Retinal pigment epithelial cell (primary cell): ENCODE measurements at regions not wholly inside any gene's neighbourhood (a gene's known extent, or its start where the extent isn't known, plus 50 kb on each side); places are given as distances from the start of the nearest gene placed in this dataset.

Experiments
- DNase-seq: peaks from one replicate; pipeline ENCODE4 v3.0.0-alpha.2; 2010; ENCODE audit warnings: low read depth
- H3K4me3 ChIP-seq: 2 replicates; pipeline ENCODE4 v1.5.1; 2011; ENCODE audit warnings: mild to moderate bottlenecking, low read length, control low read depth, moderate library complexity
- TF ChIP-seq, protein P1 (sequence below): conservative IDR thresholded peaks from 2 replicates; pipeline ENCODE4 v1.5.1; 2011; ENCODE audit warnings: low read depth, low read length, control low read depth, inconsistent platforms

DNA sequence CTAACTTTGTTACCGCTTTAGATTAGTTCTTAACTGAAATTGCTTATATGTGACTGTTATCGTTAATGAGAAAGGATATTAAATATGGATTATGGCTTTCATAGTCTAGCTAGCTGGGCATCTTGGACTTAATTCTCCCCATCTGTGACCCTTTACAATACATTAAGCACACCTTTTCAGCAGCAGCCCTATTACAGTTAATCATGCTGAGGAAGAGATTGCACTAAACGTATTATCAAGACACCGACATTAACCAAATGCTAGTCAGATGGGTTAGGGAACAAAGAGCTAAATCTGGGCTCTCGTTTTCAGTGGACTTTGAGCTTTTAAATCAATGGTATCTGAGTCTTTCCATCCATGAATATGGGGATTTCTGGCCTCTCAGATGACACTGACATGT, 447.5 kb upstream of the DCN start:
- H3K4me3 ChIP-seq: no peak overlapping the region
- no peak for DNase-seq
- TF ChIP-seq, protein P1, sequence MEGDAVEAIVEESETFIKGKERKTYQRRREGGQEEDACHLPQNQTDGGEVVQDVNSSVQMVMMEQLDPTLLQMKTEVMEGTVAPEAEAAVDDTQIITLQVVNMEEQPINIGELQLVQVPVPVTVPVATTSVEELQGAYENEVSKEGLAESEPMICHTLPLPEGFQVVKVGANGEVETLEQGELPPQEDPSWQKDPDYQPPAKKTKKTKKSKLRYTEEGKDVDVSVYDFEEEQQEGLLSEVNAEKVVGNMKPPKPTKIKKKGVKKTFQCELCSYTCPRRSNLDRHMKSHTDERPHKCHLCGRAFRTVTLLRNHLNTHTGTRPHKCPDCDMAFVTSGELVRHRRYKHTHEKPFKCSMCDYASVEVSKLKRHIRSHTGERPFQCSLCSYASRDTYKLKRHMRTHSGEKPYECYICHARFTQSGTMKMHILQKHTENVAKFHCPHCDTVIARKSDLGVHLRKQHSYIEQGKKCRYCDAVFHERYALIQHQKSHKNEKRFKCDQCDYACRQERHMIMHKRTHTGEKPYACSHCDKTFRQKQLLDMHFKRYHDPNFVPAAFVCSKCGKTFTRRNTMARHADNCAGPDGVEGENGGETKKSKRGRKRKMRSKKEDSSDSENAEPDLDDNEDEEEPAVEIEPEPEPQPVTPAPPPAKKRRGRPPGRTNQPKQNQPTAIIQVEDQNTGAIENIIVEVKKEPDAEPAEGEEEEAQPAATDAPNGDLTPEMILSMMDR: no peak

DNA sequence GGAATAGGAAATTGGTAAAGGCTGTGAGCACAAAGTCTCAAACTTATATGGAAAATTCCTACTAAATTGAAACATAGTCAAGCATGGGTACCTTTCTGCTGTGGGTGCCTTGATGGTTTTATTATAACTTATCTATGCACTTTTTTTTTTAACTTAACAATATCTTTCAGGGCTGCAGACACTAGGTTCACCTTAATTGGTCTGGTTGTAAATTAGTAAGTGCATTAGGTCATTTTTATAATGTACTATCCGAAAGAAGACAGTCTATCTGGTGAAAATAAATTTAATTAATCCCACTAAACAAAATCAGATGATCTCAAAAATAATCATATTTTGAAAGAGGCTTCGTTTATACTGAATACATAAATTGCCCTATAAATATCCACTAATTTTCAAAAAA, 446.8 kb upstream of the DCN start:
- TF ChIP-seq, protein P1: no peak
- H3K4me3 ChIP-seq: no peak overlapping the region
- DNase-seq: no peak

DNA sequence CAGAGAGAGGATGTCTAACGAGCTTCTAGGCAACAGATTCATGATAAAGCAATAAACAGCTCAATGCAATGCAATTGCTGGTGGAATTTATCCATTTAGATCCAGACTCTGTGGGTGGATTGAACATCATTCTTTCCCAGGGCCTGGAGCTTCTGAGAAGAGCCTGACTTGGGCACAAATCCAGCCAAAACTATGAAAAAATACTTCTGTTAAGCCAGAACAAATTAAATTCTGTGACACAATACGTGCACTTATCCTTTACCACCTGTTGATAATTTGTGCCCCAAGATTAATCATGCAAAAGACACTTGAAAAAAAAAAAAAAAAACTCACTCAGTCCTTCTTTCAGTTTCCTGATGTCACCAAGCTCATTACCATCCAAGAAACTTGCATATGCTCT, 446.0 kb upstream of the DCN start:
- H3K4me3 ChIP-seq: no peak overlapping the region
- DNase-seq: no peak
- TF ChIP-seq, protein P1: no peak

DNA sequence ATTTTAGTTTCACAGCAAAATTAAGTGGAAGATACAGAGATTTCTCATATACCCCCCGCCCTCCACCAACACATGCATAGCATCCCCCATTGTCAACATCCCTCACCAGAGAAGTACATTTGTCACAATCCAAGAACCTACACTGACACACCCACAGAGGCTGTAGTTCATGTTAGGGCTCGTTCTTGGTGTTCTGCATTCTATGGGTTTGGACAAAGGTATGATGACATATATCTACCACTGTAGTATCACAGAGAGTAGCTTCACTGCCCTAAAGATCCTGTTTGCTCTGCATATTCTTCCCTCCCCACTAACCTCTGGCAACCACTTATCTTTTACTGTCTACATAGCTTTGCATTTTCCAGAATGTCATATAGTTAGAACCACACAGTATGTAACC, 444.6 kb upstream of the DCN start:
- TF ChIP-seq, protein P1: no peak
- H3K4me3 ChIP-seq: no peak overlapping the region
- DNase-seq: no peak

DNA sequence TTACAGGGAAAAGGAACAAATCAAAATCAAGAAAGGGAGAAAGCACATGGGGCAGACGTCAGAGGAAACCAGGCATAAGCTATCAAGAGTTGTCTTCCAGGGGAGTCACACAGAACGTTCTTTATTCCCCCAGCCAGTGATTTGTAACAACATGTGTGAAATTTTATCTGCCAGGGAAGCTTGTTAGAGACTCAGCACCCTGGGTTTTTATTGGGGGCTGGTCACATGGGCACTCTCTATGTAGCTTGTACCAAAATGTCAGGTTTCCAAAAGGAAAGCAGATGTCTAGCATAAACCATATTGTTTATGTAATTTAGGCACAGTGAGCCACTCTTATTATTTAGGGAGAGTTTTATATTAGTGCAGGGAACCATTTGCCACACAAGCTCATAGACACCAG, 440.4 kb upstream of the DCN start:
- no peak for DNase-seq
- H3K4me3 ChIP-seq: no peak overlapping the region
- TF ChIP-seq, protein P1: no peak

DNA sequence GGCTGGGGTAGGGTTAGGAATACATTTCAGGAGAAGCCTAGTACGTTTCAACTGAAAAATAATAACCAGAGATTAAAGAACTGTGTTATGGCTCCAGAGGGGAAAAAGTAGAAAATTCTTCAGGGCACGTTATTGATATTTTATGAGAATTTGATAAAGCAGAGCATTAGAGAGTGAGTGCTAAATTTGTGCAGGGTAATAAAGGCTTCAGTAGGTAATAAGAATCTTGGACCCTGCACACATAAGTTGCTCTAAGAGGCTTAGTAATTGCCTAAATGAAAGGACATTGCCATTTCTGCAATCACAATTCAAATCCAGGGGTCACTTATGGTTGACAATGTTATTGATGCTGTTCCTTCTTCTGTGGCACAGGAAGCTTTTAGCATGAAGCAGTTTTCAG, 439.4 kb upstream of the DCN start:
- TF ChIP-seq, protein P1: no peak
- no peak overlapping the region for H3K4me3 ChIP-seq
- no peak for DNase-seq

DNA sequence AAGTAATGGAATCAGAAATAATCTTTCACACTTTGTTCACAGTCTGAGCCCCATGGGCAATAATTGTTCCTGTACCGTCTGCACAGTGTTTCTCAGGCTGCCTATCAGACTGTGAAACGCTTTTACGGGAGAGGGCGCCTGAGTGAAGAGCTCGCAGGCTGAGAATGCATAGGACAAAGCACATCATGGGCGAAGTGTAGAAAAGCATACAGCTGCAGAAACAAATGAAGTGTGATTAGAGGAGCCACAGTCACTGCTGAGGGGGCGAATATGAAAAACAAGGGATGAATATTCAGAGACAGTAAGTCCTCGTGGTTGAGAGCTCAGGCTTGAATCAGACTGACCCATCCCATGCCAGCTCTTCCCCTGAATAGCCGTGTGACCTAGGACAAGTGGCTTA, 438.4 kb upstream of the DCN start:
- TF ChIP-seq, protein P1: peak; percentile 18
- H3K4me3 ChIP-seq: no peak overlapping the region
- no peak for DNase-seq
